ENCODE measurements at regions not wholly inside any gene's neighbourhood (a gene's known extent, or its start where the extent isn't known, plus 50 kb on each side); places are given as distances from the start of the nearest gene placed in this dataset.
"Not testable (repeated sequence)": the region's sequence is repeated elsewhere in the genome, so short reads cannot be mapped to it uniquely, and the experiment has no call there.

GRCh38 chr1:163562355-163562754 is 240.6 kb downstream of the NUF2 start:
- no peak for DNase-seq (ENCODE audit: low read depth, low spot score)
- no peak overlapping the region for H3K27ac ChIP-seq

GRCh38 chr1:163565166-163565565 is 243.4 kb downstream of the NUF2 start:
- DNase-seq (ENCODE audit: low read depth, low spot score) = no peak
- H3K27ac ChIP-seq = no peak overlapping the region

- DNase-seq (ENCODE audit: low read depth, low spot score) = no peak
Observed at GRCh38 chr1:163570071-163570470, 248.3 kb downstream of the NUF2 start.

GRCh38 chr1:163571950-163572349 is 250.2 kb downstream of the NUF2 start:
- no peak for DNase-seq (ENCODE audit: low read depth, low spot score)

More at GRCh38 chr1:163570071-163570470, 248.3 kb downstream of the NUF2 start:
- no peak overlapping the region for H3K27ac ChIP-seq

GRCh38 chr1:163574119-163574518 is 252.4 kb downstream of the NUF2 start:
- DNase-seq (ENCODE audit: low read depth, low spot score) = no peak
- H3K27ac ChIP-seq = no peak overlapping the region

More at GRCh38 chr1:163571950-163572349, 250.2 kb downstream of the NUF2 start:
- no peak overlapping the region for H3K27ac ChIP-seq

- no peak overlapping the region for H3K27ac ChIP-seq
- no peak for DNase-seq (ENCODE audit: low read depth, low spot score)
Observed at GRCh38 chr1:163580926-163581325, 259.2 kb downstream of the NUF2 start.

- H3K27ac ChIP-seq = no peak overlapping the region
- DNase-seq (ENCODE audit: low read depth, low spot score) = no peak
Observed at GRCh38 chr1:163583661-163584181, 262.0 kb downstream of the NUF2 start.

GRCh38 chr1:163585796-163586195 is 264.0 kb downstream of the NUF2 start:
- H3K27ac ChIP-seq = no peak overlapping the region
- no peak for DNase-seq (ENCODE audit: low read depth, low spot score)

GRCh38 chr1:163588796-163589195 is 267.0 kb downstream of the NUF2 start:
- H3K27ac ChIP-seq = no peak overlapping the region
- no peak for DNase-seq (ENCODE audit: low read depth, low spot score)

GRCh38 chr1:163589735-163590134 is 268.0 kb downstream of the NUF2 start:
- DNase-seq (ENCODE audit: low read depth, low spot score) = no peak
- no peak overlapping the region for H3K27ac ChIP-seq

GRCh38 chr1:163591131-163591530 is 269.4 kb downstream of the NUF2 start:
- not testable (repeated sequence) for DNase-seq (ENCODE audit: low read depth, low spot score); H3K27ac ChIP-seq

GRCh38 chr1:163592623-163593022 is 270.9 kb downstream of the NUF2 start:
- not testable (repeated sequence) for DNase-seq (ENCODE audit: low read depth, low spot score); H3K27ac ChIP-seq

GRCh38 chr1:163596106-163596505 is 274.4 kb downstream of the NUF2 start:
- H3K27ac ChIP-seq; DNase-seq (ENCODE audit: low read depth, low spot score): not testable (repeated sequence)

GRCh38 chr1:163596541-163597258 is 274.9 kb downstream of the NUF2 start:
- H3K27ac ChIP-seq = no peak overlapping the region
- DNase-seq (ENCODE audit: low read depth, low spot score) = no peak

- no peak for DNase-seq (ENCODE audit: low read depth, low spot score)
Observed at GRCh38 chr1:163604321-163604720, 282.6 kb downstream of the NUF2 start.

GRCh38 chr1:163604896-163605295 is 283.1 kb downstream of the NUF2 start:
- DNase-seq (ENCODE audit: low read depth, low spot score) = no peak
- no peak overlapping the region for H3K27ac ChIP-seq

More at GRCh38 chr1:163604321-163604720, 282.6 kb downstream of the NUF2 start:
- no peak overlapping the region for H3K27ac ChIP-seq

- DNase-seq (ENCODE audit: low read depth, low spot score) = no peak
- H3K27ac ChIP-seq = no peak overlapping the region
Observed at GRCh38 chr1:163608979-163609378, 287.2 kb downstream of the NUF2 start.

- no peak for DNase-seq (ENCODE audit: low read depth, low spot score)
- no peak overlapping the region for H3K27ac ChIP-seq
Observed at GRCh38 chr1:163609858-163610257, 288.1 kb downstream of the NUF2 start.

GRCh38 chr1:163610486-163610885 is 288.7 kb downstream of the NUF2 start:
- no peak overlapping the region for H3K27ac ChIP-seq
- DNase-seq (ENCODE audit: low read depth, low spot score) = no peak

- H3K27ac ChIP-seq = no peak overlapping the region
Observed at GRCh38 chr1:163614361-163614760, 292.6 kb downstream of the NUF2 start.

GRCh38 chr1:163628034-163628773 is 306.4 kb downstream of the NUF2 start:
- no peak for DNase-seq (ENCODE audit: low read depth, low spot score)
- no peak overlapping the region for H3K27ac ChIP-seq

More at GRCh38 chr1:163614361-163614760, 292.6 kb downstream of the NUF2 start:
- no peak for DNase-seq (ENCODE audit: low read depth, low spot score)

All from epithelial cell of prostate (primary cell).